Epidermal melanocyte (primary cell): ENCODE measurements at regions not wholly inside any gene's neighbourhood (a gene's known extent, or its start where the extent isn't known, plus 50 kb on each side); places are given as distances from the start of the nearest gene placed in this dataset.

ENCODE experiments used
- DNase-seq: peaks from one replicate; pipeline ENCODE4 v3.0.0; 2011; ENCODE audit warnings: low spot score; ENCODE audit not compliant: insufficient read length

DNA sequence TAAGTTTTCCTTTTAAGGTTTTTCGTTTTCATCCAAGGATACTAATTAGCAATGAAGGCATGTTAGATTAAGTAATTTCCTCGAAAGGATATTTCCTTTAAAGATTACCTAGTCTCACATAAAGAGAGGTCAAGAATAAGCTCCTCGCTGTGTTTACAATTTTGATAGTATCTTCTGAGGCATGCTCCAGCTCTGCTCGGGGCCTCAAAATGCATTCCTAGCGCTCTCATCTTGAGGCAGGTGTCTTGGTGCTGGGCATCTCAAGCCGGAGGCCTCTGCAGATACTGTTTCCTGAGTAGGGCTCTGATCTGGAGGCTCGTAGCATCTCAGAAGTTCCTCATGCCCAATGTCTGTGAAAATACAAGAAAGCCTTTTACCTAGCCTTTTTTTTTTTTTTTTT lies 128.6 kb upstream of the SNX19 start:
- DNase-seq, result no peak

DNA sequence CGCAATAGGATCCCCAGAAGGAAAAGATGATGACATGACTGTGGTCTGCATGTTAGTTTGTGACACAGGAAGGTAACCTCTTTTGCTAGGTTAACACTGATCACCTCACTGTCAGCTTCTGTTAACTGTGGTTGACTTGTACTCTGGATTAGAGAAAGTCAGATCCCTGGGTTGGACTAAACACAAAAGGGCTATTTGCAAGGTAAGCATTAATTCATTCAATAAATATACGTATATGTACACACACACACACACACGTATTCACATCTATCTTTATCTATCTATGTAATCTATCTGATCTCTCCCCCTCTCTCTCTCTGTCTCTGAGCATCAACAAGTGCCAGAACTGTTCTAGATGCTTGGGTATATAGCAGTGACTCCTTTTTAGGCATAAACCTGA lies 136.1 kb upstream of the SNX19 start:
- no peak for DNase-seq

DNA sequence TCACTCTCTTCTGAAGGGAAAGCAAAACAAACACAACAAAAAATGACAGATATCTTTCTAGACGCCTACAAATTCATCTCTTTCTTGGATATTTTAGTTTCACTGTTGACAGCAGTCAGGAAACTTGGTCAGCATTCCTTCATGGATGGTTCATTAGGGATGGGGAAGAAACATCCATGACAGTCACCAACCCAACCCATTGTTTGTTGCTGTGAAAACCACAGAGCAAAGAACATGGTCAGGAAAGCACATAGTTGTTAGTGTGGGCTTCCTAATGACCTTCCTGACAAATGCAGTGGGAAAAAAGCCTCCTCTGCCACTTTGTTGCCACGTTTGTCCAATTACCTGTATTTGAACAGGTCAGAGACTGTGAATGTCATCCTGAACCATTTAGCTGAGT lies 139.8 kb upstream of the SNX19 start:
- no peak for DNase-seq

DNA sequence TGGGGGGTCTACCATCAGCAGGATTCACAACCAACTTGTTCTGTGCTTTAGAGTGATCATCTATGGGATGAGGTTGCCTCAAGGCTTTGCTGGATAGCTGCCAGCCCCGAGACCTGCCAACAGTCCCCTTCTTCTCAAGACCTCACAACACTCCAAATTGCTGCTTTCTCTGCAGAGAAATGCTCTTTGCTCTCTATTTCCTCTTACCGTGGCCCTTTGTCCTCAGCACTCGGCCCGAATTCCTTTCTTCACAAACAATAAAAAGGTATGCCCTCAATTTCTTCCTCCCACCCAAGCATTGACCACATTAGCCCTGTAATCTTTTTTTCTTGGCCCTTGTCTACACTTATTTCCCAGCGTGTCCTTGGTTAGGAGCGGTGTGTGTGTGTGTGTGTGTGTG lies 147.4 kb upstream of the SNX19 start:
- DNase-seq, result no peak

DNA sequence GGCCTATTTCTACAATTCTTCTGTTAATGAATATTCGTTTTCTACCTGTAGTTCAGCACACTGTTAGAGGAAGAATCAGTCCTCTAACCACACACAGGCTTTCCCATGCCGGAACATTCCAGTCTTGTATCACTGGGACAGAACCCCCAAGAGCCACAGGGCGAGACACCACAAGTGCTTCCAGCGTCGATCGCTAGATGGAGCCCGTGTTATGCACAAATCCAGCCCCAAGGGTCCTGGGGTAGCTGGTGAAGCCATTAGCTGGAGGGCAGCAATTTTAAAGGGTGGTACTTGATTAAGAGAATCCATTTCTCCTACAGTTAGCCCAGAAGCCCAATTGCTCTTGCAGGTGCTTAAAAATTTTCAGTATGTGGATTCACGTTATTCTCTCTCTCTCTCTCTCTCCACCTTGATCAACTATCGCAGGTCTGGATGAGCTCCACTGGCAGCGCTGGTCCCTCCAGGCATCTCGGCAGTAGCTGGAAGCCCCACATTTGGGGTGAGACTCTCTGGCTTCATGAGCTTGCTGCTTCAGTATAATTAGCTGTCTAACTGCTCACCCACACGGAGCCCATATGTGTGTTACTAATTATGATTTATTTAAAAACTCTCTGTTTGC lies 148.2 kb upstream of the SNX19 start:
- peak; percentile 49 for DNase-seq

DNA sequence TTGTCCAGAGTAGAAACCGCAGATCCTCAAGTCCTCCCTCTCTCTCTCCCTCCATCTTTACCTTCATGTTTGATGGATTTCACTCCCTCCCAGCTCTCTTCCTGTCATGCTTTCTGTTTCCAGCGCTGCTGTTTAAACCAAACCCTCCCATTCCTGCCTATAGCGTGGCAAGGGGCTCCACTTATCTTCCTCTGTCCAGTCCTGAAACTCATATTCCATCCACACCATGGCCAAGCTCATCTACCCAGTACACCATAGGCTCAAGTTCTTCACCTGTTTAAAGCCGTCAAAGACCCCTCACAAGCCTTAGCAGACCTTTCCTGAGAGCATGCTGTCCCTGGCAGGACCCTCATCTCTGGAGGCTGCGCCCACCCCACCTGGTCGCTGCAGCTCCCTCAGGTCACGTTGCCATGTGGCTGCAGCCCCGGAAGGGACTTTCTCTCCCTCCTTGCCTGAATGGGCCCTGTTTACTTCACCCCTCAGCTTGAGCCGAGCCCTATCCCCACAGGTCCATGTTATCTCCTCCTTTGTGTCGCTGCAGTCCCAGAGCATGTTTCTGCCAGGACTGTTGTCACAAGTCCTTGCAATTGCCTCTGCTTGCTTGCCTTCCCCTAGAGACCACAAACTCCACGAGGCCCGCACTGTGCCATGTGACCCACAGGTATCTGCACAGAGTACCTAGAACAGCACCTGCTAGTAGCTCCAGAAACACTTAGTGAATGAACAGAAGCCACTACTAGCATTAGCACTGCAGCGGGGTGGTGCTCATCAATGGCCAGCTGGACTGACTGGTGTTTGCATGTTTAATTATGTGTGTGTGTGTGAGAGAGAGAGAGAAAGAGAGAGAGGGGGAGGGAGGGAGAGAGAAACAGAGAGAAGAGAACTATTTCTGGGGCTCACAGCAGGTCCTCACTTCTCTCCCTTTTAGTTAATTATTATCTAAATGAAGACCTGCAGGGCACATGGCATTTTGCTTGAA lies 149.4 kb upstream of the SNX19 start:
- DNase-seq, result no peak

DNA sequence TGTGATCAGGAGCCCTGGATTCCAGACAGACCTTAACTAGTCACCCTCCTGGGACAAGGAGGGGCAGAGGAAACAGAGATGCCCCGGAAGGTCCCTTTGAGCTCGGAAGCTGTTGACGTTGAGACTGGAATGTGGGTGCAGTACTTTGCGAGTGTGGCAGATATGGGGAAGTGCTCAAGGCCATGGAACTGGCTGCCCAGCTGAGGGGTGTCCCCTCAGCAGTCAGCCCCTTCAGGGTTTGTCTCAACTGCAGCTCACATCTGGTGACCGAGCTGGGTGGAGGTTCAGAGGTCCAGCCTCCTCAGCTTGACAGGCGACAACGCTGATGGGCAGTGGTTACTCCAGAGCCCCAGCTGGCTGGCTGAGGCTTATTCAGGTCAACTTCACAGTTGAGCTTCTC lies 150.3 kb upstream of the SNX19 start:
- no peak for DNase-seq

DNA sequence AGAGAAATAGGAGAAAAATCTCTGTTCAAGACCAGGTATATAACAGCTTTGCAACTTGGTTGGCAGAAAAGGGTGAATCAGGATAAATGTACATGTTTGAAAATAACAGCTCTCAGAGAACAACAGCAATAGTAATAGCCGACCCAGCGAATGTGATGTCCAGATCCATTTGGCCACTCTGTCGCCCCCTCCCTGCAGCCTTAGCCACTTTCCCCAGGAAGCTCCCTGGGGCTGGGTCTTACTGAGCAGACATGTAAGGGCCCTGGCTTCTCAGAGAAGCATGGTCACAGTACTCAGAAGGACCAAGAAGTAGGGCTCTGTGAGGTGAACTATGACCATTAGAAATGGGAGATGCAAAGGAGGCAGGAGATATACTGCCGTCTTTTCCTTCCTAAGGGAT lies 154.1 kb upstream of the SNX19 start:
- no peak for DNase-seq

DNA sequence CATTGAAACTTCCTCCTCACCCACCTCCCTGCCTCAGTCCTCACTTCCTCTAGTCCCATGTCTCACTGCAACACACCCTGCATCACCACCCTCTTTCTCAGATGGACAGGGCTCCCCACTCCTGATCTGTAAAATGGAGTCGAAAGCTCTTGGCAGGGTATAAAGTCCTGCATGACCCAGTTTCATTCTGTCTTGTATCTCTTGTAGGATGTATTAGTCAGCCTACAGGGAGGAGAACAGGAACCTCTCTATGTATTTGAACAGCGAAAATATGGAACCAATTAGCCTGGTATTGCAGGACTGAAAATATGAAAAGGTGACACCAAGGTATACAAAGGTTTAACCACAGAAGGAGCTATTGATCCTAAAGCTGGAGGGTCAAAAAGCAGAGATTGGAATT lies 156.9 kb upstream of the SNX19 start:
- DNase-seq, result no peak

DNA sequence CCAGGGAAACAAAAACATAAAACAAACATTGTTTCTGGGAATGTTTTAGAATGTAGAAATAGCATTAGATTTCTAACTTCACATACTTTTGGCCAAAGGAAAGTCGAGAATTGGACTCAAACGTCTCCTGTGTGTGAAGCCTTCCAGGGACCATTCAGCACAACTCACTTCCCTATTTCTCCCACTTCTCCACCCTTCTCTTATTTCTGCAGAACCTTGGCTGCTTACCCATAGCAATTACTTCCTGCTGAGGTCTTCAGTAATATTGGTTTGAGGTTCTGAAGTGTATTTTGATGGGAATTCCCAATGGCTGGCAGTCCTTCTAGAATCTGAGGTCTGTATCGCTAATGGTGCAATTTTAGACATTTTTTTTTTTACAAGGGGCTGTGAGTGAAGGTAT lies 158.3 kb upstream of the SNX19 start:
- no peak for DNase-seq

DNA sequence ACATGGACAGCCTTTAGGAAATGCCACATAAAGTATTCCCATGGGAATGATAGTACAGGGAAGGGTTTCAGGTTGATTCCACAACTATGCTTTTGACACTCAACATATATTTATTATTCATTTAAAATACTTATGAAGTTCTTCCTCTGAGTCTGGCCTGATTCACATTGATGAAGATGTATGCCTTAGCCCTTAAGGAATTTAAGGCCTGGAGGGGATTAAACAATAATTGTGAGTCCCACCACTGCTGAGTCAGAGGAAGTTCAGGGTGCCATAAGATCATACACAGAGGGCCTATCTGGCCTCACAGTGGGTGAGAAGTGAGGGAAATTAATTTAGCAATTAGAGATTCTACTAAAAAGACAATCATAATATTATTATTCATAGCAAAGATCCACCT lies 161.1 kb upstream of the SNX19 start:
- DNase-seq, result no peak

DNA sequence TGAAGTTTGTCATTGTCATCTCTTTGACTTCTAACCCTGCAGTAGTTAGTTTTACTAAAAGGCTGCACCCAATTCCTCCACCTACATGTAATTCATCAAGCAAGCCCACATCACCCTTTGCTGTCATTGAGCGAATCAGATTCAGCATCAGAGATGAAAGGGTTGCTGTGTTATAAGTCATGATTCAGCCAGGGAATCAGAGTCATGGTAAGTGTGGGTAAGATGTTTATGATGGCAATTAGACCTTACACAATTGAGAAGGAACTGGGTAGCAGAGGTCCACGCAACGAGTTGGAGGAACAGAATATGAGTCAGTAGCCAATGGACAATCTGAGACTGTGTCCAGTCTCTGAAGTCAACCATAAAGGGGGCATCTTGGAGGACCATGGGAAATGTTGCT lies 162.8 kb upstream of the SNX19 start:
- no peak for DNase-seq

DNA sequence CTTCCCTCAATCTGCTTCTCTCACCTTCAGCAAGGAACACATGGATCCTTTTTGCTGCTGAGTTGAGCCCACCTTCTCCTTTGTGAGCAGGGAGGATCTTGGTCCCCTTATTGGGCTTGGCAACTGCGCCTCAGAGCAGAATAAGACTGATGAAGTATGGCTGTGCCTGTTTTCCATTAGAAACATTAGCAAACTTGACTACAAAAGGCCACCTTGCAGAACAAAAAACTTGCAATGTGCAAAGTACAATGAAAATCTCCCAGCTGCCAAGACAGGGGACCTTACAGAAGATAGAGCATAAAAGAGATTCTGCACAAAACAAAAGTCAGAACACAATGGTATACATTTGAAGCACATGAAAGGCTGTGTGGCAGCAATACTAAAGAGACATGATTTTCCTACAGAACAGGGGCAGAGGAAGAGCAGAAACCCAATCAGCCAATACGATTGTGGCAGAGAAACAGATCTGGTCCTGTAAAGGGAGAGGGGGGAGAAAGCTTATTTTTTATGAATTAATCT lies 173.5 kb upstream of the SNX19 start:
- DNase-seq, result no peak

DNA sequence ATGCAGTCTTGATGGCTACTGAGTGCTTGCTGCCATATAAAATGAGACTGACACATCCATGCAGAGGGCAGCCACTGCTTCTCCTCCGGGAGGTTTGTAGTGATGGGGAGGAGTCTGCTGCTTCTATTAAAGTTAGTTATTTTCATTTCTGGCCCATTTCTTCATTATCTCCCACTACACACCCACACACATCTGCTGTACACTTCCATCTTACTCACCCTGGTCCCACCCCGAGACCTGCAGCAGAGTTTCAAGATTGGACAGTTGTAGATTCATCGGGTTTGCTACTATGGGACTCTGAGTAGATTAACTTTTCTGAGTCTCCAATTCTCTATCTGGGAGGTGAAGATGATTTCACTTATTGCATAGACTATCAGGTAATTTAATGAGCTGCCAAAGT lies 176.2 kb upstream of the SNX19 start:
- DNase-seq, result no peak

DNA sequence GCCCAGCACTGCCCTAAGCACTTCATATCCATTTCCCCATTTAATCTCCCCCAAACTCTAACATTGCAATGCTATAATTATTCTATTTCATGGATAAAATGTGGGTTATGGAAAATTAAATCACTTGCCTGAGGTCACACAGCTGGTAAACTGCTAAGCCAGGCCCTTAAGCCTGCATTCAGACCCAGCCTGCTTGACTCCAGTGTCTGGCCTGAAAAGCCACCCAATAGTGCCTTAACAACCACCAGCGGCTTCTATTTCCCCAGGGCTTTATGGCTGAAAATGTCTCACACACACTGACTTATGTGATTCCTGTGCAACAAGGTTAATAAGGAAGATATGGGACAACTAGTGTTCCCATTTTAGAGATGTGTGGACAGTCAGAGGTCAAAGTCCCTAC lies 178.5 kb upstream of the SNX19 start:
- no peak for DNase-seq

DNA sequence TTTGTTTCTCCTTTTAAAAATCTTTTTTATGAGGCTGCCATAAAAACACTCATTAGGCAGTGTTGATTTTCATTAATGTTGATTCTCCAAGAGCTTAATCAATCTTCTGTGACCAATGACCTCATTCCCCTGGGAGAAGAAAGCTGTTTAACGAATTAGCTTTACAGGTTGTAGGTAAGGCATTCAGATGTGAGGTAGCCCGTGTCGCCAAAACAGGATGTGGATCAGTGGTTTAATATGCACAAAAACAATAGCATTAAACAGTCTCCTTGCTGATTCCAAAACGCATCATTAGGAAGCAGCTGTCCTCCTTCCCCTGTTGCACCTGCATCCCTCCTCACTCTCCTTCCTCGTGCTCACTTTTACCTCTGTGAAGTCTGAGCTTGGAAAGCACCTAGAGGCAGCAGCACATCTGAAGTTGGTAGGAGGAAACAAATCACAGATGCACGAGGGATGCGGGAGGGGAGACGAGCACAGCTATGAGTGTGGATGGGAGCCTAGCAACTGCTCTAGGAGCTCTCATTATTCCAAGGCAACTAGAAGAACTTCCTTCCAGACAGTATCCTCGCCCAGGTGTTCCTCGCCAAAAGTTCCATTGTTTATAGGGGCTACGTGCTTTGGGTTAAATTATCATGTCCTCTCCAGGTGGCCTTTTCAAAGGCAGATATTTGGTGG lies 179.4 kb upstream of the SNX19 start:
- no peak for DNase-seq

DNA sequence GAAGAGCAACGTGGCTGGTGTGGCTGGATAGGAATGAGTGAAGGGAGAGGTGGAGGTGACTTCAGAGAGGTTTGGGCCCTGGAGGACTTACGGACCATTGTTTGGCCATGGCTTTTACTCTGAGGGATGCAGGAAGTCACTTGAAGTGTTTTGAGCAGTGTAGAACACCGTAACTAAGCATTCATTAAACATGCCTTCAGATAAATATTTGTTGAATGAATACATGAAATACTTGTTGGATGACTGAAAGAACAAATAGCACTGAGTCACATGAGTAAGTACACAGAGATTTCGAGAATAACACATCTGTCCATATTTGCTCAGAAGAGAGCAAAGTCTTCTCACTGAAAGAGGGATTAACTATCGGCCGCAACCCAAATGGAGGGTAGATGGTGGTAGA lies 182.7 kb upstream of the SNX19 start:
- no peak for DNase-seq

DNA sequence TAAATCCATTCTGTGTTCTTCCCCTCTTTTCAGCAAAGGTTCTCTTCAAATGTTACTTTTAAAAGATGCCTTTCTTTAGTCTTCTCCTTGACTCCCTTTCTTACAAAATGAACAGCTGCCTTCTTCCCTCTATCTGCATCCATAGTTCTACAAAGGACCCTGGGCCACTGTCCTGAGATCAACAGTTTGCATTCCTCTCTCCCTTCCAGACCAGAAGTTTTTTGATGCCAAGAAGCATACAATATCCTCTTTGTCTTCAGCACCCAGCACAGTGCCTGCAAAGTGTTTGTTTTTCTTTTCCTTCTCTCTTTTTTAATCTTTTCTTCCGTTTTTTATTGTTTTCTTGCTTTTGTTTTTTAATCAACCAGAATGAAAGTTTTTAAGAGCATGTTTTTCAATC lies 183.5 kb upstream of the SNX19 start:
- no peak for DNase-seq

DNA sequence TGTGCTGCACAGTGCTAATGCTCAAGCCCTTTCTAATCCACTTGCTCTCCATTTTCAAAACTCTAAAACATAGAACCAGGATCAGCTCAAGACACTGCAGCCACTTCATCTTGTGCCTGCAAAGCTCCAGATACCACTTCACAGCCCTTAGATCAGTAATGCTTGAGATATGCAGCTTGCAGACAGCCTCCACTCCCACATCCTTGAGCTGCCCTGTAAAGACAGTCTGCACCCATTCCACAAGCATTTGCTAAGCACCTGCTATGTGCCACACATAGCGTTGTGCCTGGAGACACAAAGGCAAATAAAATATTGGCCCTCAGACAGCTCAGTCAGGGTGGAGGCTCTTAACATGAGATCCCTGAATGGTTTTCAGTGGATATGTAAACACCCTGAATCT lies 192.5 kb upstream of the SNX19 start:
- no peak for DNase-seq

DNA sequence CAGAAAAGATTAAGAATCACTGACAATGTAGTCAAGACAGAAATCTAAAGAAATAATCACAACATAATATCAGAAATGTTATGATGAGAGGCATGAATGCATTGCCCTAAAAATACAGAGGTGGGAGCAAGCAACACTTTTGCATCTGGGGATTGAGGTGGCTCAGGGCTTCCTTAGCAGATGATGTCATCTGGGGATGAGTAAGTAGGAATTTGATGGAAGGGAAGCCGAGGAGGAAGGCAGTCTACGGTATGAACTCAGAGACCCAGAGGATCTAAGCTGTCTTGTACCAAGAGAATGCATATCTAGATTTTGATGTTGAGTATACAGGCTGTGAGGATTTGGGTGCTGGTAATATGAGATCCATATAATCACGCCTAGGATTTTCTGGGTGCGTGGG lies 193.0 kb upstream of the SNX19 start:
- DNase-seq, result no peak

DNA sequence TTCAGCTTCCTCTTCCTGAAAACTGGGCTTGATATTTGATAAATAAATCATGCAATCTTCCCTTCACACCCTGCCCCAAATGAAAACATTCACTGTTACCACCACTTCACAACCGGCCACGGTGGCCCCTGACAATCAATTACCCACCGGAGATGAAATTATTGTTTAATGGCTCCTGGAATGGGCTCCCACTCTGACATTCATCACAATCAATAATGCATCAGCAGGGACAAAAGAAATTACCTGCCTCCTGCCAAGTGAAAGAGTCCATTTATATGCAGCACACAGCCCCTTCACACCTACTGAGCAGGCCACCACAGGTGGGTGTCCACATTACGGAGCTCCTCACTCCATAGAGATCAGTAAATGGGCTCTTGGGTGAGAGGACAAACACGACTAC lies 193.5 kb upstream of the SNX19 start:
- DNase-seq, result no peak

DNA sequence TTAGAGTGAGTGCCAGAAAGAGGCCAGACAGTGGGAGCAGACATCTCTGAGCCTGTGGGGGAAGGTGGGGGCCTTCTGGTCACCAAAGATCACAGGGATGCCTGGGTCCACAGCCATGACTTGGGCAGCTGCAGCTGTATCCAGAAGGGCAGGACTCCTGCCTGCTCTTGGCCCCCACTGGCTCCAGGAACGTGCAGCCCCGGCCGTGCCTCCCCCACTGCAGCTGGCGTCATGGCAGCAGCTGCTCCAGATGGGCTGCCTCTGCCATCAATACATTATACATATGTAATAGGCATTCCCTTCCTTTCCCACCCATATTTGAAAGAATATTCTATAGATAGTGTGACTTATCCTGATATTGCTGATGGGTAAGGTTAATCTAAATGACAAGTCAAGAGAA lies 195.5 kb upstream of the SNX19 start:
- DNase-seq, result no peak
